Calu3 (cell line): ENCODE measurements at regions not wholly inside any gene's neighbourhood (a gene's known extent, or its start where the extent isn't known, plus 50 kb on each side); places are given as distances from the start of the nearest gene placed in this dataset.

Experiments
- BruUV-seq: library from RNA; stranded (reverse); fragments of 400-500 nt; replicated peaks from 2 replicates; lab custom pipeline; 2021; lab: Mats Ljungman, UMichigan
- CTCF ChIA-PET: fragments of 300-600 bp; sonication (Branson Sonifier 250); formaldehyde crosslinking; loops from one replicate; lab custom pipeline; 2022; ENCODE audit warnings: antibody characterized with exemption; lab: Charles Lee
- DNase-seq: peaks from one replicate; pipeline ENCODE4 v3.0.0; 2022
- H3K27ac Mint-ChIP-seq: one replicate; pipeline ENCODE4 v1.8.0; 2022; ENCODE audit warnings: mixed read lengths; ENCODE audit not compliant: unreplicated experiment
- H3K27me3 Mint-ChIP-seq: one replicate; pipeline ENCODE4 v1.8.0; 2022; ENCODE audit warnings: mixed read lengths; ENCODE audit not compliant: unreplicated experiment
- H3K36me3 Mint-ChIP-seq: one replicate; pipeline ENCODE4 v1.8.0; 2022; ENCODE audit warnings: mild to moderate bottlenecking, moderate library complexity, mixed read lengths; ENCODE audit not compliant: insufficient read depth, unreplicated experiment
- H3K4me1 Mint-ChIP-seq: one replicate; pipeline ENCODE4 v1.8.0; 2022; ENCODE audit warnings: mild to moderate bottlenecking, low read depth, mixed read lengths; ENCODE audit not compliant: unreplicated experiment
- H3K4me3 Mint-ChIP-seq: one replicate; pipeline ENCODE4 v1.8.0; 2022; ENCODE audit warnings: mild to moderate bottlenecking, low read depth, moderate library complexity, mixed read lengths; ENCODE audit not compliant: unreplicated experiment
- H3K9me3 Mint-ChIP-seq: one replicate; pipeline ENCODE4 v1.8.0; 2022; ENCODE audit warnings: low read depth, mixed read lengths; ENCODE audit not compliant: unreplicated experiment
- intact Hi-C: fragments of 100-400 bp; cut with micrococcal nuclease; formaldehyde crosslinking; loops from one replicate; pipeline ENCODE4 v1.10.0; 2022; ENCODE audit not compliant: unreplicated experiment
- TF ChIP-seq, protein P1 (sequence below): fragments of 200-600 bp; IDR thresholded peaks from one replicate; pipeline ENCODE4 v1.8.0; 2022; ENCODE audit warnings: antibody characterized with exemption; ENCODE audit not compliant: unreplicated experiment

DNA sequence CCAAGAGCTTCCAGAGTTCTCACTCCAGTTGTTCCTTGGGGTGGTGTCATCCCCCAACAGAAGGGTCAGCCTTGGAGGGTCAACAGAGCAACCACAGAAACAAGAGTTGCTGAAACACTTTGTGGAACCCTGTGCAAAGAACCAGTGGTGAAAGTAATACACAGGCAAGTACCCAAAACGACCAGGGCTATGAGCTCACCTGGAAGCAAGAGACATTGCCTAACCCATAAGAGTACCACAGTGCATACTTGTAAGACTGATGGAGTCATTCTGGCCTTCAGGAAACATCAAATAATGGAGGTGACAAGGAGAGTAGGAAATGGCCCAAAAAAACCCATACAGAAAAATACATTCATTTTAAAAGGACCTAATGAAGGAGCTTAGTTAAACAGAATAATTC lies 184.3 kb upstream of the TSC22D1 start:
- TF ChIP-seq, protein P1, sequence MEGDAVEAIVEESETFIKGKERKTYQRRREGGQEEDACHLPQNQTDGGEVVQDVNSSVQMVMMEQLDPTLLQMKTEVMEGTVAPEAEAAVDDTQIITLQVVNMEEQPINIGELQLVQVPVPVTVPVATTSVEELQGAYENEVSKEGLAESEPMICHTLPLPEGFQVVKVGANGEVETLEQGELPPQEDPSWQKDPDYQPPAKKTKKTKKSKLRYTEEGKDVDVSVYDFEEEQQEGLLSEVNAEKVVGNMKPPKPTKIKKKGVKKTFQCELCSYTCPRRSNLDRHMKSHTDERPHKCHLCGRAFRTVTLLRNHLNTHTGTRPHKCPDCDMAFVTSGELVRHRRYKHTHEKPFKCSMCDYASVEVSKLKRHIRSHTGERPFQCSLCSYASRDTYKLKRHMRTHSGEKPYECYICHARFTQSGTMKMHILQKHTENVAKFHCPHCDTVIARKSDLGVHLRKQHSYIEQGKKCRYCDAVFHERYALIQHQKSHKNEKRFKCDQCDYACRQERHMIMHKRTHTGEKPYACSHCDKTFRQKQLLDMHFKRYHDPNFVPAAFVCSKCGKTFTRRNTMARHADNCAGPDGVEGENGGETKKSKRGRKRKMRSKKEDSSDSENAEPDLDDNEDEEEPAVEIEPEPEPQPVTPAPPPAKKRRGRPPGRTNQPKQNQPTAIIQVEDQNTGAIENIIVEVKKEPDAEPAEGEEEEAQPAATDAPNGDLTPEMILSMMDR: no peak
- no TSS peak for BruUV-seq
- DNase-seq: no peak

DNA sequence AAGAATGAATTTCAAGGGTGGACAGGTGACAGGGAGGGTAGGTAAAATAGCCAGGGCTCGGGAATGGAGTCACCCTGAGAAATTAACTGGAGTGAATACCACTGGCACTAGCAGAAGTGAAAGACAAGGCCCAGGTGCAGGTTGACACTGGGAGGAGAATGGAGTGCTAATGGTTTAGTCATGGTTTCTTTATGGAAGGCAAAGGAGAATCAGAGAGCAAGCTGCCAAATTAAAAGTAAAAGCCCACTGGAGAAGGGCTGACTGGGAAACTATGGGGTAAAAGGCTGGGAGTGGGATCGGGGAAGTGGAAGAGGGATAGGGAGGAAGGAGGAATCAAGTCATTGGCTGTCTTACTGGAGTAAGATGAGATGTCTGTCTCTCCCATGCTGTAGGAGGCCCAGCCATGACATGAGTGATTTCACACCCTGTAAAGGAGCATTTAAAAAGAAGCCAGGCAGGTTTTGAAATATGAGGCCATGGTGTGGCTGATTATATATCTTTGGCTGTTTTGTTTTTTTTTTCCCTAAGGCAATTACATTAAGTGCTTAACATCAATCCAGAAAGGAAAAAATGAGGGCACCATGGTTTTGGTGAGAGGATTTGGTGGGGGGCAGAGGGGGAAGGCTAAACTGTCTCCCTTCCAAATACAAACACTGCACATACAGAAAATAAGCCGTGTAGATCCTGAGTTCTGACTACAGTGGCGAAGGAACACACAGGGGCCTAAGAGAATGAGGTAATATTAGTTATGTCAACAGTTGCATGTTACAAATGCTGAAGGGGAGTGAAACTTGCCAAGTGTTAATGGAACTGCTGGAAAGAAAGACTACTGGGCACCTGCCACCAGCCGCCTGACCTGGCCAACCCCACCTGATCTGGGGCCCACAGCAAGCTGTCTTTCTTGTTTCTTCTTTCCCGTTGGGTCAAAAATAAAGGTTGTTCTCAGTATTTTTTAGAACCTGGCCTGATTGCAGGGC lies 183.5 kb upstream of the TSC22D1 start:
- TF ChIP-seq, protein P1: no peak
- Mint-ChIP-seq H3K4me3 (peak overlapping the region; percentile 57), H3K27me3 (no peaks in the 10 kb centered on the region), H3K4me1 (peaks cover 69% of the 10 kb centered on the region), H3K36me3 (peaks cover 9% of the 10 kb centered on the region), H3K27ac (peak overlapping the region; percentile 87), H3K9me3 (no peaks in the 10 kb centered on the region)
- peak; percentile 9 for DNase-seq
- no TSS peak for BruUV-seq
- intact Hi-C loops: loop anchor here (10.0 kb wide), 1 partner anchor 55 kb away; no protein-coding TSS in a partner anchor
- CTCF ChIA-PET: no interaction called here

More for the DNA sequence above, 184.3 kb upstream of the TSC22D1 start:
- Mint-ChIP-seq H3K4me3 (no peak overlapping the region), H3K36me3 (peaks cover 9% of the 10 kb centered on the region), H3K9me3 (no peaks in the 10 kb centered on the region), H3K27ac (peak overlapping the region; percentile 87), H3K4me1 (peaks cover 72% of the 10 kb centered on the region), H3K27me3 (no peaks in the 10 kb centered on the region)
- intact Hi-C loops: loop anchor here (10.0 kb wide), 1 partner anchor 54 kb away; no protein-coding TSS in a partner anchor
- CTCF ChIA-PET: no interaction called here

DNA sequence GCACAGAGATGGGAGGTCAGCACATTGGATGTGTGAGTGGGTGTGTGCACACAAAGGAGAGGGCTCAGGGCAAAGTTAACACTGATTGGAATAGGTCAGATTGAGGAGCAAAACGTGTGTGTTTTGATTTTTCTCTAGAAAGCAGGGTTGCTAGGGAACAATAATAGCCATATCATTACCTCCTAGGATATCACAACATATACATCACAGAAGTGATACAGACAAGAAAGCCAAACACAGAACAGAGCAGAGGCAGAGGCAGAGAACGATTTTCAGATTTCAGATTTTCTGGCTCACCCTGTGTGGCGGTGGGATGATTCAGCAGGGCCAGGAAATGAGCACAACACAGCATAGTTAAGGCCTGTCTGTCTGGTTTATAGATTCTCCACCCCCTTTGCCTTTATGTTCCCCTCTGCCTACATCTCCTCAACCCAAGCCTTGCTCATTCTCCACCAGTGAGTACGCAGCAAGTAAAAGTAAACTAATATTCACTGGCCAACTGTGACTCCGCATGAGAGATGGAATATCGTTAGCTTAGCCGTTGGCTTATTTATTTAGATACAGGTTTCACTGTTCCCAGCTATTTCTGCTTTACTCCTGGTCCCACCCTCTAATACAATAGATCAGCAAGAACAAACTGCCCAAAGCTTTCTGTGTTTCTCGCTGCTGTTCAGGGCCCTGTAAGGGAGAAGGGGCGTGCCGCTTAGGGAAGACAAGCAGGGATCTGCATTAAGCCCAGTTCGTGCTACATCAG lies 182.7 kb upstream of the TSC22D1 start:
- CTCF ChIA-PET: no interaction called here

DNA sequence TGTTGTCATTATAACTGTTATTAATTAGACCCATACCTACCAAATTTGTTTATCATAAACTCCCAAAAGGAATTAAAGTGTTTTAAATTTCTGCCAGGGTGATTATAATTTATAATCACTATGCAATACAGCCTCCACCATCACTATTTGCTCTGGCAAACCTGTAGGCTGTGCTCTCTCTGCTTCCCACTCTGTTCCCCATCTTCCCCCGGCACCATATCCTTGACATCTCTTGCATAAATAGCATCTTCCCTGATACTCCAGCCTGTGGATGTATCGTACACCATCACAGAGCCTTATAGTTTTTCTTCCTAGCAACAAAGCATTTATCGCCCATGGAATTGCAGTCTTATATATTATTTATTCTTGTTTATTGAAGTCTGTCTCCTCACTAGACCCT lies 181.5 kb upstream of the TSC22D1 start:
- no peaks in the 10 kb centered on the region for H3K9me3 Mint-ChIP-seq
- TF ChIP-seq, protein P1: no peak
- intact Hi-C loops: no loop called here
- DNase-seq: no peak
- CTCF ChIA-PET: no interaction called here
- H3K27ac Mint-ChIP-seq: no peak overlapping the region
- H3K4me3 Mint-ChIP-seq: no peak overlapping the region
- H3K36me3 Mint-ChIP-seq: peaks cover 9% of the 10 kb centered on the region
- no peaks in the 10 kb centered on the region for H3K27me3 Mint-ChIP-seq
- H3K4me1 Mint-ChIP-seq: peaks cover 51% of the 10 kb centered on the region
- BruUV-seq: no TSS peak

More for the DNA sequence above, 182.7 kb upstream of the TSC22D1 start:
- H3K9me3 Mint-ChIP-seq: no peaks in the 10 kb centered on the region
- TF ChIP-seq, protein P1: no peak
- intact Hi-C loops: no loop called here
- peaks cover 9% of the 10 kb centered on the region for H3K36me3 Mint-ChIP-seq
- peak overlapping the region; percentile 57 for H3K4me3 Mint-ChIP-seq
- no peaks in the 10 kb centered on the region for H3K27me3 Mint-ChIP-seq
- BruUV-seq: no TSS peak
- peak overlapping the region; percentile 87 for H3K27ac Mint-ChIP-seq
- peaks cover 60% of the 10 kb centered on the region for H3K4me1 Mint-ChIP-seq
- peak; percentile 38 for DNase-seq
